Endothelial cell of umbilical vein (primary cell): ENCODE measurements at regions not wholly inside any gene's neighbourhood (a gene's known extent, or its start where the extent isn't known, plus 50 kb on each side); places are given as distances from the start of the nearest gene placed in this dataset.

Source experiments
- CTCF ChIP-seq, 2 donors: IDR thresholded peaks; 1 replicate in 1 of 2; 2 replicates in 1 of 2; pipeline ENCODE4 v1.5.1; 2011; ENCODE audit warnings: low read length in 2 of 2, mild to moderate bottlenecking in 2 of 2, moderate library complexity in 2 of 2, control low read depth in 1 of 2, inconsistent platforms in 1 of 2, low read depth in 1 of 2; ENCODE audit not compliant: insufficient read depth in 1 of 2; ENCODE audit errors: extremely low read depth in 1 of 2
- EZH2 ChIP-seq: IDR thresholded peaks from 2 replicates; pipeline ENCODE4 v1.6.1; 2012; ENCODE audit warnings: borderline replicate concordance, low read depth, mild to moderate bottlenecking, moderate library complexity, low read length, inconsistent platforms; ENCODE audit not compliant: severe bottlenecking
- JUN ChIP-seq: IDR thresholded peaks from 2 replicates; pipeline ENCODE4 v1.6.1; 2011; ENCODE audit warnings: borderline replicate concordance, low read depth; ENCODE audit not compliant: insufficient read length, insufficient read depth
- MAX ChIP-seq: IDR thresholded peaks from 2 replicates; pipeline ENCODE4 v1.6.1; 2011; ENCODE audit not compliant: insufficient read depth, insufficient read length
- POLR2A ChIP-seq: IDR thresholded peaks from 2 replicates; pipeline ENCODE4 v1.6.1; 2012; ENCODE audit warnings: low read depth, mild to moderate bottlenecking, control low read depth, low read length

GRCh38 chr18:78123926-78124797 is 855.5 kb upstream of the SALL3 start:
- TF ChIP-seq CTCF (IDR thresholded peaks at IDR 0.05; ENCODE audit: extremely low read depth in 1 of 2, insufficient read depth in 1 of 2, low read depth in 1 of 2, low read length in 2 of 2) (no peak), POLR2A (no peak), JUN (no peak), MAX (no peak), EZH2 (no peak)
